ENCODE measurements at regions not wholly inside any gene's neighbourhood (a gene's known extent, or its start where the extent isn't known, plus 50 kb on each side); places are given as distances from the start of the nearest gene placed in this dataset.

- H3K36me3 ChIP-seq (ENCODE audit: insufficient read depth, low read length) = no peaks in the 10 kb centered on the region
- no peak overlapping the region for H3K4me3 ChIP-seq (ENCODE audit: low read length)
- H3K4me1 ChIP-seq (ENCODE audit: control insufficient read depth, insufficient read depth, low read length) = peaks cover 6% of the 10 kb centered on the region
- H3K9me3 ChIP-seq (replicated peaks; ENCODE audit: low read length) = no peaks in the 10 kb centered on the region
- H3K4me2 ChIP-seq (ENCODE audit: low read length) = no peak overlapping the region
- peaks cover 3% of the 10 kb centered on the region for H3K27me3 ChIP-seq (ENCODE audit: control insufficient read depth, insufficient read depth, low read length)
- no peak overlapping the region for H3K9ac ChIP-seq (ENCODE audit: low read depth, low read length)
Observed at GRCh38 chr9:109861499-109861898, 81.5 kb downstream of the PALM2AKAP2 start.

- Histone ChIP-seq H3K36me3 (ENCODE audit: insufficient read depth, low read length) (no peaks in the 10 kb centered on the region), H3K27me3 (ENCODE audit: control insufficient read depth, insufficient read depth, low read length) (peaks cover 3% of the 10 kb centered on the region)
Observed at GRCh38 chr9:109861918-109862317, 81.9 kb downstream of the PALM2AKAP2 start.

GRCh38 chr9:109862452-109862851, 82.5 kb downstream of the PALM2AKAP2 start:
- no peaks in the 10 kb centered on the region for H3K9me3 ChIP-seq (replicated peaks; ENCODE audit: low read length)
- peaks cover 3% of the 10 kb centered on the region for H3K27me3 ChIP-seq (ENCODE audit: control insufficient read depth, insufficient read depth, low read length)
- no peak overlapping the region for H3K4me3 ChIP-seq (ENCODE audit: low read length)

More at GRCh38 chr9:109861918-109862317, 81.9 kb downstream of the PALM2AKAP2 start:
- Histone ChIP-seq H3K9me3 (replicated peaks; ENCODE audit: low read length) (no peaks in the 10 kb centered on the region), H3K4me2 (ENCODE audit: low read length) (no peak overlapping the region), H3K9ac (ENCODE audit: low read depth, low read length) (no peak overlapping the region), H3K4me3 (ENCODE audit: low read length) (no peak overlapping the region), H3K4me1 (ENCODE audit: control insufficient read depth, insufficient read depth, low read length) (peaks cover 3% of the 10 kb centered on the region)

GRCh38 chr9:109863961-109864360, 84.0 kb downstream of the PALM2AKAP2 start:
- H3K27me3 ChIP-seq (ENCODE audit: control insufficient read depth, insufficient read depth, low read length) = peaks cover 3% of the 10 kb centered on the region
- H3K9ac ChIP-seq (ENCODE audit: low read depth, low read length) = no peak overlapping the region
- no peaks in the 10 kb centered on the region for H3K9me3 ChIP-seq (replicated peaks; ENCODE audit: low read length)
- H3K4me1 ChIP-seq (ENCODE audit: control insufficient read depth, insufficient read depth, low read length) = no peaks in the 10 kb centered on the region
- H3K4me3 ChIP-seq (ENCODE audit: low read length) = no peak overlapping the region
- no peak overlapping the region for H3K4me2 ChIP-seq (ENCODE audit: low read length)
- H3K36me3 ChIP-seq (ENCODE audit: insufficient read depth, low read length) = no peaks in the 10 kb centered on the region

More at GRCh38 chr9:109862452-109862851, 82.5 kb downstream of the PALM2AKAP2 start:
- Histone ChIP-seq H3K36me3 (ENCODE audit: insufficient read depth, low read length) (no peaks in the 10 kb centered on the region), H3K9ac (ENCODE audit: low read depth, low read length) (no peak overlapping the region), H3K4me2 (ENCODE audit: low read length) (no peak overlapping the region), H3K4me1 (ENCODE audit: control insufficient read depth, insufficient read depth, low read length) (no peaks in the 10 kb centered on the region)

- Histone ChIP-seq H3K4me2 (ENCODE audit: low read length) (no peak overlapping the region), H3K27me3 (ENCODE audit: control insufficient read depth, insufficient read depth, low read length) (peaks cover 3% of the 10 kb centered on the region), H3K36me3 (ENCODE audit: insufficient read depth, low read length) (no peaks in the 10 kb centered on the region), H3K9ac (ENCODE audit: low read depth, low read length) (no peak overlapping the region), H3K9me3 (replicated peaks; ENCODE audit: low read length) (no peaks in the 10 kb centered on the region), H3K4me1 (ENCODE audit: control insufficient read depth, insufficient read depth, low read length) (no peaks in the 10 kb centered on the region), H3K4me3 (ENCODE audit: low read length) (no peak overlapping the region)
Observed at GRCh38 chr9:109865521-109865920, 85.5 kb downstream of the PALM2AKAP2 start.

- Histone ChIP-seq H3K4me2 (ENCODE audit: low read length) (no peak overlapping the region), H3K9me3 (replicated peaks; ENCODE audit: low read length) (no peaks in the 10 kb centered on the region), H3K27me3 (ENCODE audit: control insufficient read depth, insufficient read depth, low read length) (no peaks in the 10 kb centered on the region), H3K9ac (ENCODE audit: low read depth, low read length) (no peak overlapping the region), H3K4me1 (ENCODE audit: control insufficient read depth, insufficient read depth, low read length) (no peaks in the 10 kb centered on the region), H3K4me3 (ENCODE audit: low read length) (no peak overlapping the region), H3K36me3 (ENCODE audit: insufficient read depth, low read length) (no peaks in the 10 kb centered on the region)
Observed at GRCh38 chr9:109868207-109868606, 88.2 kb downstream of the PALM2AKAP2 start.

- no peaks in the 10 kb centered on the region for H3K9me3 ChIP-seq (replicated peaks; ENCODE audit: low read length)
- H3K9ac ChIP-seq (ENCODE audit: low read depth, low read length) = no peak overlapping the region
- H3K4me1 ChIP-seq (ENCODE audit: control insufficient read depth, insufficient read depth, low read length) = no peaks in the 10 kb centered on the region
- H3K4me3 ChIP-seq (ENCODE audit: low read length) = no peak overlapping the region
- H3K4me2 ChIP-seq (ENCODE audit: low read length) = no peak overlapping the region
- no peaks in the 10 kb centered on the region for H3K36me3 ChIP-seq (ENCODE audit: insufficient read depth, low read length)
- no peaks in the 10 kb centered on the region for H3K27me3 ChIP-seq (ENCODE audit: control insufficient read depth, insufficient read depth, low read length)
Observed at GRCh38 chr9:109868722-109869121, 88.7 kb downstream of the PALM2AKAP2 start.

GRCh38 chr9:109870365-109870764, 90.4 kb downstream of the PALM2AKAP2 start:
- Histone ChIP-seq H3K36me3 (ENCODE audit: insufficient read depth, low read length) (no peaks in the 10 kb centered on the region), H3K9me3 (replicated peaks; ENCODE audit: low read length) (no peaks in the 10 kb centered on the region), H3K4me1 (ENCODE audit: control insufficient read depth, insufficient read depth, low read length) (no peaks in the 10 kb centered on the region), H3K27me3 (ENCODE audit: control insufficient read depth, insufficient read depth, low read length) (no peaks in the 10 kb centered on the region), H3K9ac (ENCODE audit: low read depth, low read length) (no peak overlapping the region), H3K4me2 (ENCODE audit: low read length) (no peak overlapping the region), H3K4me3 (ENCODE audit: low read length) (no peak overlapping the region)

- Histone ChIP-seq H3K36me3 (ENCODE audit: insufficient read depth, low read length) (no peaks in the 10 kb centered on the region), H3K9ac (ENCODE audit: low read depth, low read length) (no peak overlapping the region), H3K9me3 (replicated peaks; ENCODE audit: low read length) (no peaks in the 10 kb centered on the region), H3K4me1 (ENCODE audit: control insufficient read depth, insufficient read depth, low read length) (no peaks in the 10 kb centered on the region), H3K4me2 (ENCODE audit: low read length) (no peak overlapping the region), H3K27me3 (ENCODE audit: control insufficient read depth, insufficient read depth, low read length) (no peaks in the 10 kb centered on the region), H3K4me3 (ENCODE audit: low read length) (no peak overlapping the region)
Observed at GRCh38 chr9:109872901-109873300, 92.9 kb downstream of the PALM2AKAP2 start.

- Histone ChIP-seq H3K4me3 (ENCODE audit: low read length) (no peak overlapping the region), H3K9me3 (replicated peaks; ENCODE audit: low read length) (no peaks in the 10 kb centered on the region), H3K27me3 (ENCODE audit: control insufficient read depth, insufficient read depth, low read length) (no peaks in the 10 kb centered on the region), H3K9ac (ENCODE audit: low read depth, low read length) (no peak overlapping the region), H3K4me1 (ENCODE audit: control insufficient read depth, insufficient read depth, low read length) (no peaks in the 10 kb centered on the region), H3K4me2 (ENCODE audit: low read length) (no peak overlapping the region), H3K36me3 (ENCODE audit: insufficient read depth, low read length) (no peaks in the 10 kb centered on the region)
Observed at GRCh38 chr9:109875495-109876129, 95.6 kb downstream of the PALM2AKAP2 start.

- no peak overlapping the region for H3K4me2 ChIP-seq (ENCODE audit: low read length)
- H3K9ac ChIP-seq (ENCODE audit: low read depth, low read length) = no peak overlapping the region
- no peaks in the 10 kb centered on the region for H3K4me1 ChIP-seq (ENCODE audit: control insufficient read depth, insufficient read depth, low read length)
- H3K27me3 ChIP-seq (ENCODE audit: control insufficient read depth, insufficient read depth, low read length) = no peaks in the 10 kb centered on the region
- peaks cover 2% of the 10 kb centered on the region for H3K36me3 ChIP-seq (ENCODE audit: insufficient read depth, low read length)
- no peak overlapping the region for H3K4me3 ChIP-seq (ENCODE audit: low read length)
- H3K9me3 ChIP-seq (replicated peaks; ENCODE audit: low read length) = no peaks in the 10 kb centered on the region
Observed at GRCh38 chr9:109880276-109881169, 100.5 kb downstream of the PALM2AKAP2 start.

Data from skeletal muscle satellite cell (primary cell).